ENCODE measurements at regions not wholly inside any gene's neighbourhood (a gene's known extent, or its start where the extent isn't known, plus 50 kb on each side); places are given as distances from the start of the nearest gene placed in this dataset.

- TF ChIP-seq CTCF (IDR thresholded peaks at IDR 0.05): no peak
- no peak for TF ChIP-seq EP300 (IDR thresholded peaks at IDR 0.05)
These were observed 347.3 kb downstream of the TRIM36 start for GRCh38 chr5:114822436-114822835.
